PFSK-1 (cell line): ENCODE measurements at regions not wholly inside any gene's neighbourhood (a gene's known extent, or its start where the extent isn't known, plus 50 kb on each side); places are given as distances from the start of the nearest gene placed in this dataset.

Experiments used
- POLR2AphosphoS5 ChIP-seq: IDR thresholded peaks from 2 replicates; pipeline ENCODE4 v1.6.1; 2012; ENCODE audit warnings: low read depth, mild to moderate bottlenecking, control low read depth, low read length, moderate library complexity
- REST ChIP-seq, 2 experiments: IDR thresholded peaks; 2 replicates each; pipeline versions ENCODE4 v1.6.1 to v1.8.0; 2011 to 2012; ENCODE audit warnings: low read depth in 2 of 2, low read length in 2 of 2, control low read depth in 1 of 2, inconsistent platforms in 1 of 2, mild to moderate bottlenecking in 1 of 2, moderate library complexity in 1 of 2; ENCODE audit not compliant: insufficient read depth in 1 of 2
- TAF1 ChIP-seq: IDR thresholded peaks from 2 replicates; pipeline ENCODE4 v1.6.1; 2012; ENCODE audit warnings: low read length, control low read depth, borderline replicate concordance; ENCODE audit not compliant: insufficient read depth

GRCh38 chr20:51267679-51268078 is 244.8 kb upstream of the KCNG1 start:
- TF ChIP-seq REST (IDR thresholded peaks at IDR 0.05; ENCODE audit: insufficient read depth in 1 of 2, low read depth in 2 of 2, low read length in 2 of 2): no peak
- no peak for TF ChIP-seq POLR2AphosphoS5
- TF ChIP-seq TAF1: no peak
